Stimulated activated CD4-positive, alpha-beta T cell treated with anti-CD3 and anti-CD28 coated beads, TNF-alpha, amount 100 ng/mL, for 4 hours (primary cell): ENCODE measurements at regions not wholly inside any gene's neighbourhood (a gene's known extent, or its start where the extent isn't known, plus 50 kb on each side); places are given as distances from the start of the nearest gene placed in this dataset.
"Not testable (repeated sequence)": the region's sequence is repeated elsewhere in the genome, so short reads cannot be mapped to it uniquely, and the experiment has no call there.

ENCODE experiments used
- DNase-seq, 3 experiments: peaks; one replicate each; pipeline ENCODE4 v3.0.0-alpha.2; 2020; ENCODE audit warnings: low read depth in 3 of 3

GRCh38 chr4:26239801-26240200 is 81.0 kb upstream of the RBPJ start:
- no peak for DNase-seq

GRCh38 chr4:26241179-26241578 is 79.6 kb upstream of the RBPJ start:
- DNase-seq = no peak

GRCh38 chr4:26242451-26242850 is 78.4 kb upstream of the RBPJ start:
- DNase-seq = no peak

- DNase-seq = not testable (repeated sequence)
These were observed 76.7 kb upstream of the RBPJ start for GRCh38 chr4:26244138-26244537.

GRCh38 chr4:26248647-26249046 is 72.2 kb upstream of the RBPJ start:
- no peak for DNase-seq

- no peak for DNase-seq
These were observed 68.3 kb upstream of the RBPJ start for GRCh38 chr4:26252349-26253025.

GRCh38 chr4:26253968-26254367 is 66.8 kb upstream of the RBPJ start:
- no peak for DNase-seq

GRCh38 chr4:26255989-26256388 is 64.8 kb upstream of the RBPJ start:
- DNase-seq = no peak

- not testable (repeated sequence) for DNase-seq
These were observed 63.4 kb upstream of the RBPJ start for GRCh38 chr4:26257444-26257843.

GRCh38 chr4:26257850-26258249 is 63.0 kb upstream of the RBPJ start:
- no peak for DNase-seq

GRCh38 chr4:26260571-26260970 is 60.2 kb upstream of the RBPJ start:
- no peak for DNase-seq

GRCh38 chr4:26261405-26261804 is 59.4 kb upstream of the RBPJ start:
- DNase-seq = no peak

GRCh38 chr4:26263165-26263564 is 57.6 kb upstream of the RBPJ start:
- DNase-seq = no peak

GRCh38 chr4:26264109-26264508 is 56.7 kb upstream of the RBPJ start:
- no peak for DNase-seq

GRCh38 chr4:26267087-26267486 is 53.7 kb upstream of the RBPJ start:
- no peak for DNase-seq

GRCh38 chr4:26268246-26268645 is 52.6 kb upstream of the RBPJ start:
- DNase-seq = no peak

- no peak for DNase-seq
These were observed 51.8 kb upstream of the RBPJ start for GRCh38 chr4:26269038-26269437.
